HCT116 (cell line): ENCODE measurements at regions not wholly inside any gene's neighbourhood (a gene's known extent, or its start where the extent isn't known, plus 50 kb on each side); places are given as distances from the start of the nearest gene placed in this dataset.

ENCODE experiments used
- ATAC-seq: fragments of 200-7000 bp; cut with Tn5 transposase; 2 replicates; pipeline ENCODE4 v1.9.1; 2020; ENCODE audit warnings: mild to moderate bottlenecking, moderate library complexity
- BruUV-seq: library from RNA; stranded (reverse); fragments of 400-500 nt; replicated peaks from 2 replicates; lab custom pipeline; 2021; lab: Mats Ljungman, UMichigan
- CTCF ChIA-PET: fragments of 300-600 bp; sonication (Branson Sonifier 250); formaldehyde crosslinking; loops from one replicate; lab custom pipeline; 2021; ENCODE audit warnings: antibody characterized with exemption; lab: Charles Lee
- POLR2A ChIA-PET: fragments of 300-600, 350-600 bp; sonication (Branson Sonifier 250); formaldehyde crosslinking; loops from one replicate; lab custom pipeline; 2021; ENCODE audit warnings: antibody characterized with exemption; lab: Charles Lee
- RAD21 ChIA-PET, 2 experiments: fragments of 300-600 bp; sonication (Branson Sonifier 250); formaldehyde crosslinking; loops; one replicate each; lab custom pipeline; 2023; ENCODE audit warnings: low total read pairs in 2 of 2; ENCODE audit not compliant: uncharacterized antibody in 2 of 2, unreplicated experiment in 2 of 2, low non-redundant PET in 1 of 2; lab: Charles Lee
- DNase-seq: peaks from one replicate; pipeline ENCODE4 v3.0.0-alpha.2; 2010; ENCODE audit warnings: low read depth, low spot score
- H2AFZ ChIP-seq: fragments of 200-600 bp; shearing (Covaris generic), sonication (generic); 2 replicates; pipeline ENCODE4 v1.6.1; 2017; ENCODE audit warnings: low read depth, mixed run types, mixed read lengths, antibody characterized with exemption, low read length; ENCODE audit not compliant: poor library complexity, severe bottlenecking
- H3K27ac ChIP-seq: 2 replicates; pipeline ENCODE4 v1.5.1; 2012; ENCODE audit warnings: low read depth, low read length
- H3K27me3 ChIP-seq: fragments of 200-600 bp; sonication (generic); 2 replicates; pipeline ENCODE4 v1.6.1; 2016; ENCODE audit warnings: mixed run types, low read length, mixed read lengths; ENCODE audit not compliant: insufficient read depth
- H3K36me3 ChIP-seq, 2 experiments: fragments of 200-500 bp in 1 of 2; fragments of 200-600 bp in 1 of 2; sonication (Bioruptor generic) in 1 of 2; sonication (generic) in 1 of 2; 2 replicates each; pipeline versions ENCODE4 v1.5.1 to v1.6.1; 2014 to 2016; ENCODE audit warnings: low read length in 2 of 2, inconsistent platforms in 1 of 2, mixed read lengths in 1 of 2, mixed run types in 1 of 2; ENCODE audit not compliant: insufficient read depth in 2 of 2, control insufficient read depth in 1 of 2
- H3K4me1 ChIP-seq, 2 experiments: fragments of 200-600 bp in 1 of 2; sonication (generic) in 1 of 2; 2 replicates each; pipeline versions ENCODE4 v1.5.1 to v1.6.1; 2012 to 2017; ENCODE audit warnings: low read length in 2 of 2, inconsistent platforms in 1 of 2, mild to moderate bottlenecking in 1 of 2, mixed read lengths in 1 of 2, mixed run types in 1 of 2, moderate library complexity in 1 of 2; ENCODE audit not compliant: insufficient read depth in 2 of 2, control insufficient read depth in 1 of 2
- H3K4me2 ChIP-seq: fragments of 200-600 bp; sonication (generic); 2 replicates; pipeline ENCODE4 v1.6.1; 2017; ENCODE audit warnings: mixed run types, low read length, mixed read lengths
- H3K4me3 ChIP-seq, 2 experiments: fragments of 200-600 bp in 1 of 2; sonication (generic) in 1 of 2; replicated peaks in 1 of 2; 2 replicates each; pipeline ENCODE4 v1.5.1; 2011 to 2016; ENCODE audit warnings: low read length in 2 of 2, control low read depth in 1 of 2, low read depth in 1 of 2, mild to moderate bottlenecking in 1 of 2, mixed read lengths in 1 of 2, mixed run types in 1 of 2
- H3K79me2 ChIP-seq: fragments of 200-600 bp; sonication (generic); 2 replicates; pipeline ENCODE4 v1.6.1; 2017; ENCODE audit warnings: mild to moderate bottlenecking, mixed run types, low read length, moderate library complexity, mixed read lengths; ENCODE audit not compliant: insufficient read depth
- H3K9ac ChIP-seq: fragments of 200-600 bp; sonication (generic); 2 replicates; pipeline ENCODE4 v1.6.1; 2016; ENCODE audit warnings: low read length, mixed read lengths
- H3K9me2 ChIP-seq: fragments of 200-600 bp; sonication (generic), shearing (Covaris generic); 2 replicates; pipeline ENCODE4 v1.6.1; 2017; ENCODE audit warnings: mixed run types, mild to moderate bottlenecking, moderate library complexity; ENCODE audit not compliant: insufficient read depth
- H3K9me3 ChIP-seq, 2 experiments: fragments of 200-500 bp in 1 of 2; fragments of 200-600 bp in 1 of 2; sonication (Bioruptor generic) in 1 of 2; sonication (generic) in 1 of 2; 2 replicates each; pipeline ENCODE4 v1.6.1; 2014 to 2017; ENCODE audit warnings: low read length in 2 of 2, mixed read lengths in 2 of 2, inconsistent platforms in 1 of 2, low read depth in 1 of 2, mild to moderate bottlenecking in 1 of 2, mixed run types in 1 of 2, moderate library complexity in 1 of 2; ENCODE audit not compliant: control insufficient read depth in 1 of 2, insufficient read depth in 1 of 2
- H4K20me1 ChIP-seq: fragments of 200-600 bp; sonication (generic), shearing (Covaris generic); 2 replicates; pipeline ENCODE4 v1.6.1; 2017; ENCODE audit warnings: mixed run types, mild to moderate bottlenecking, moderate library complexity; ENCODE audit not compliant: insufficient read depth
- CBX3 ChIP-seq: IDR thresholded peaks from 2 replicates; pipeline ENCODE4 v1.6.1; 2012; ENCODE audit warnings: low read depth
- ELF1 ChIP-seq: IDR thresholded peaks from 2 replicates; pipeline ENCODE4 v1.6.1; 2012; ENCODE audit warnings: low read depth, borderline replicate concordance
- EZH2phosphoT487 ChIP-seq: fragments of 200-600 bp; IDR thresholded peaks from 2 replicates; pipeline ENCODE4 v1.6.1; 2018; ENCODE audit warnings: antibody characterized with exemption, borderline replicate concordance
- FOSL1 ChIP-seq: IDR thresholded peaks from 2 replicates; pipeline ENCODE4 v1.6.1; 2012; ENCODE audit warnings: low read depth
- POLR2A ChIP-seq: IDR thresholded peaks from 2 replicates; pipeline ENCODE4 v1.7.0; 2011; ENCODE audit warnings: borderline replicate concordance; ENCODE audit not compliant: insufficient read depth, insufficient read length; ENCODE audit errors: extremely low read depth
- POLR2AphosphoS5 ChIP-seq: IDR thresholded peaks from 2 replicates; pipeline ENCODE4 v1.6.1; 2011; ENCODE audit warnings: mild to moderate bottlenecking, low read depth, low read length, moderate library complexity
- RAD21 ChIP-seq: IDR thresholded peaks from 2 replicates; pipeline ENCODE4 v1.6.1; 2012; ENCODE audit warnings: low read depth, mild to moderate bottlenecking
- SP1 ChIP-seq: IDR thresholded peaks from 2 replicates; pipeline ENCODE4 v1.6.1; 2012; ENCODE audit warnings: low read depth
- SRF ChIP-seq: IDR thresholded peaks from 2 replicates; pipeline ENCODE4 v1.6.1; 2012; ENCODE audit warnings: low read depth
- TCF7L2 ChIP-seq: IDR thresholded peaks from 2 replicates; pipeline ENCODE4 v1.7.0; 2011; ENCODE audit warnings: borderline replicate concordance, inconsistent platforms; ENCODE audit not compliant: insufficient read depth, insufficient read length; ENCODE audit errors: extremely low read depth
- YY1 ChIP-seq: IDR thresholded peaks from 2 replicates; pipeline ENCODE4 v1.6.1; 2011; ENCODE audit warnings: low read length, low read depth, moderate library complexity, mild to moderate bottlenecking; ENCODE audit not compliant: insufficient replicate concordance; ENCODE audit errors: extremely low read depth
- ZFX ChIP-seq: fragments of 450-650 bp; IDR thresholded peaks from 2 replicates; pipeline ENCODE4 v1.6.1; 2017
- intact Hi-C: fragments of 100-400 bp; cut with micrococcal nuclease; formaldehyde crosslinking; loops from 2 replicates; pipeline ENCODE4 v1.10.0; 2022
- TF ChIP-seq, protein P1 (sequence below): IDR thresholded peaks from 2 replicates; pipeline ENCODE4 v1.6.1; 2012
- TF ChIP-seq, protein P2 (sequence below): IDR thresholded peaks from 2 replicates; pipeline ENCODE4 v1.6.1; 2012; ENCODE audit warnings: low read depth
- TF ChIP-seq, protein P3 (sequence below): IDR thresholded peaks from 2 replicates; pipeline ENCODE4 v1.6.1; 2011; ENCODE audit warnings: mild to moderate bottlenecking, low read length, moderate library complexity; ENCODE audit not compliant: insufficient replicate concordance; ENCODE audit errors: extremely low read depth
- TF ChIP-seq, protein P4 (sequence below): IDR thresholded peaks from 2 replicates; pipeline ENCODE4 v1.6.1; 2012

DNA sequence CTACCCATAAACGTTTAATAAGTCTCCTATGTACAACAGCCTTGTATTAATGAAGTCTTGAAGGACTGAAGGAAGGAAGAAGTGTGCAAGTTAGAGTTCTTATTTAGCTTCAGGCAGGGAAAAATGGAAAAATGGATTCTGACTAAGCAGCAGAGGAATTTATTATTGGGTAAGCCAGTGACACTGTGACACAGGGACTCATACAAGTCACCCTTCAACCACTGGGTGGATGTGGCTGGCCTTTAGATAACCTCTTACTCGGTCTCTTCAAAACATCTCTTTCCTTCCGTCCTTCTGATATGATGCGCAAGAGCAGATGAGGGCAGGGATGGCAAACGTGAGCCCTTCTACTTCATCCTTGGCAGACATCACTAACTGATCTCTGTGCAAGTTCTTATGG lies 145.6 kb downstream of the DHX35 start (continued):
- TF ChIP-seq RAD21 (peak; percentile 14; the same call in 1 of the 2 replicates), EZH2phosphoT487 (no peak), ELF1 (no peak), FOSL1 (peak; percentile 68), YY1 (no peak)
- TF ChIP-seq, protein P1, sequence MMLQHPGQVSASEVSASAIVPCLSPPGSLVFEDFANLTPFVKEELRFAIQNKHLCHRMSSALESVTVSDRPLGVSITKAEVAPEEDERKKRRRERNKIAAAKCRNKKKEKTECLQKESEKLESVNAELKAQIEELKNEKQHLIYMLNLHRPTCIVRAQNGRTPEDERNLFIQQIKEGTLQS, result no peak
- TF ChIP-seq, protein P2, sequence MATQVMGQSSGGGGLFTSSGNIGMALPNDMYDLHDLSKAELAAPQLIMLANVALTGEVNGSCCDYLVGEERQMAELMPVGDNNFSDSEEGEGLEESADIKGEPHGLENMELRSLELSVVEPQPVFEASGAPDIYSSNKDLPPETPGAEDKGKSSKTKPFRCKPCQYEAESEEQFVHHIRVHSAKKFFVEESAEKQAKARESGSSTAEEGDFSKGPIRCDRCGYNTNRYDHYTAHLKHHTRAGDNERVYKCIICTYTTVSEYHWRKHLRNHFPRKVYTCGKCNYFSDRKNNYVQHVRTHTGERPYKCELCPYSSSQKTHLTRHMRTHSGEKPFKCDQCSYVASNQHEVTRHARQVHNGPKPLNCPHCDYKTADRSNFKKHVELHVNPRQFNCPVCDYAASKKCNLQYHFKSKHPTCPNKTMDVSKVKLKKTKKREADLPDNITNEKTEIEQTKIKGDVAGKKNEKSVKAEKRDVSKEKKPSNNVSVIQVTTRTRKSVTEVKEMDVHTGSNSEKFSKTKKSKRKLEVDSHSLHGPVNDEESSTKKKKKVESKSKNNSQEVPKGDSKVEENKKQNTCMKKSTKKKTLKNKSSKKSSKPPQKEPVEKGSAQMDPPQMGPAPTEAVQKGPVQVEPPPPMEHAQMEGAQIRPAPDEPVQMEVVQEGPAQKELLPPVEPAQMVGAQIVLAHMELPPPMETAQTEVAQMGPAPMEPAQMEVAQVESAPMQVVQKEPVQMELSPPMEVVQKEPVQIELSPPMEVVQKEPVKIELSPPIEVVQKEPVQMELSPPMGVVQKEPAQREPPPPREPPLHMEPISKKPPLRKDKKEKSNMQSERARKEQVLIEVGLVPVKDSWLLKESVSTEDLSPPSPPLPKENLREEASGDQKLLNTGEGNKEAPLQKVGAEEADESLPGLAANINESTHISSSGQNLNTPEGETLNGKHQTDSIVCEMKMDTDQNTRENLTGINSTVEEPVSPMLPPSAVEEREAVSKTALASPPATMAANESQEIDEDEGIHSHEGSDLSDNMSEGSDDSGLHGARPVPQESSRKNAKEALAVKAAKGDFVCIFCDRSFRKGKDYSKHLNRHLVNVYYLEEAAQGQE, result no peak

DNA sequence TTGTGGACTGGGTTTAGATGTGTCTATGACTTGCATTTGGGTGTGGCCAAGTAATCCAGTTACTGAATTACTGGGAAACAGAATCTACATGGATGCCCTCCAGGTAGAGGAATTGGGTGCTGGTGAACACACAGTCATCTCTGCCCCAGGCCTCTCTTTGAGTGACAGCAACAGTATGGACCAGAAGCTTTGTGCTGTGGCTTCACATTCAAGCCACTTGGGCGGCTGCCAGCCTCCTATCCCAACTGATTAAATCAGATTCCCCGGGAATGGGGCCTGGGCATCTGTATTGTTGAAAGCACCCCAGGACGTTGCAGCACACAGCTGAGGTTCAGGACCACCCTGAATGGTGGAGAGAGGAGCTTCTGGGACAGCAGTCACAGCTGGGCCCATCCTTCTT lies 144.6 kb downstream of the DHX35 start:
- Histone ChIP-seq H4K20me1 (no peaks in the 10 kb centered on the region), H2AFZ (no peak overlapping the region), H3K9me3 (no peaks in the 10 kb centered on the region), H3K4me1 (peaks cover 27 to 52% of the 10 kb centered on the region in 2 experiments), H3K9ac (no peak overlapping the region), H3K27me3 (peaks cover 6% of the 10 kb centered on the region; the same call in 1 of the 2 replicates), H3K79me2 (no peaks in the 10 kb centered on the region), H3K4me3 (no peak overlapping the region), H3K4me2 (peak overlapping the region; percentile 69), H3K9me2 (no peaks in the 10 kb centered on the region), H3K27ac (no peak overlapping the region), H3K36me3 (no peaks in the 10 kb centered on the region)
- ChIA-PET POLR2A (no interaction called here), CTCF (interaction anchor here (1.9 kb wide), 1 partner anchor 56 kb away, joined by 5 read pairs; no protein-coding TSS in a partner anchor), RAD21 (no interaction called here)
- BruUV-seq, result no TSS peak
- intact Hi-C loops, result no loop called here
- DNase-seq (no peak), ATAC-seq (no peak)
- TF ChIP-seq SP1 (no peak), POLR2A (no peak), RAD21 (no peak), POLR2AphosphoS5 (no peak), CBX3 (no peak), YY1 (no peak), TCF7L2 (no peak), SRF (no peak), ZFX (no peak)
- TF ChIP-seq, protein P3, sequence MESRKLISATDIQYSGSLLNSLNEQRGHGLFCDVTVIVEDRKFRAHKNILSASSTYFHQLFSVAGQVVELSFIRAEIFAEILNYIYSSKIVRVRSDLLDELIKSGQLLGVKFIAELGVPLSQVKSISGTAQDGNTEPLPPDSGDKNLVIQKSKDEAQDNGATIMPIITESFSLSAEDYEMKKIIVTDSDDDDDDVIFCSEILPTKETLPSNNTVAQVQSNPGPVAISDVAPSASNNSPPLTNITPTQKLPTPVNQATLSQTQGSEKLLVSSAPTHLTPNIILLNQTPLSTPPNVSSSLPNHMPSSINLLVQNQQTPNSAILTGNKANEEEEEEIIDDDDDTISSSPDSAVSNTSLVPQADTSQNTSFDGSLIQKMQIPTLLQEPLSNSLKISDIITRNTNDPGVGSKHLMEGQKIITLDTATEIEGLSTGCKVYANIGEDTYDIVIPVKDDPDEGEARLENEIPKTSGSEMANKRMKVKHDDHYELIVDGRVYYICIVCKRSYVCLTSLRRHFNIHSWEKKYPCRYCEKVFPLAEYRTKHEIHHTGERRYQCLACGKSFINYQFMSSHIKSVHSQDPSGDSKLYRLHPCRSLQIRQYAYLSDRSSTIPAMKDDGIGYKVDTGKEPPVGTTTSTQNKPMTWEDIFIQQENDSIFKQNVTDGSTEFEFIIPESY, result no peak
- TF ChIP-seq, protein P2, result no peak
- TF ChIP-seq, protein P4, sequence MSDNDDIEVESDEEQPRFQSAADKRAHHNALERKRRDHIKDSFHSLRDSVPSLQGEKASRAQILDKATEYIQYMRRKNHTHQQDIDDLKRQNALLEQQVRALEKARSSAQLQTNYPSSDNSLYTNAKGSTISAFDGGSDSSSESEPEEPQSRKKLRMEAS, result no peak
